IMR-90 (cell line): ENCODE measurements at regions not wholly inside any gene's neighbourhood (a gene's known extent, or its start where the extent isn't known, plus 50 kb on each side); places are given as distances from the start of the nearest gene placed in this dataset.
A peak's percentile ranks its signal among the peaks of the same experiment; 100 is the strongest.

Experiments
- ATAC-seq: fragments of 200-7000 bp; cut with Tn5 transposase; 2 replicates; pipeline ENCODE4 v1.9.1; 2020; ENCODE audit warnings: low read depth, mild to moderate bottlenecking, moderate library complexity
- BruUV-seq: library from RNA; stranded (reverse); fragments of 400-500 nt; replicated peaks from 2 replicates; lab custom pipeline; 2021; lab: Mats Ljungman, UMichigan
- CTCF ChIA-PET: fragments of 300-600 bp; formaldehyde crosslinking; extraction: SDS; loops from one replicate; lab custom pipeline; 2021; ENCODE audit warnings: antibody characterized with exemption; lab: Yijun Ruan, JAX
- POLR2A ChIA-PET: fragments of 300-600 bp; sonication (Branson Sonifier 250); formaldehyde crosslinking; loops from one replicate; lab custom pipeline; 2022; ENCODE audit warnings: antibody characterized with exemption; ENCODE audit not compliant: unreplicated experiment; lab: Charles Lee
- DNase-seq: peaks from one replicate; pipeline ENCODE4 v3.0.0; 2013
- H2AFZ ChIP-seq: replicated peaks from 2 replicates; pipeline ENCODE3; 2013; ENCODE audit warnings: low read length, mild to moderate bottlenecking; ENCODE audit not compliant: poor library complexity
- H2AK5ac ChIP-seq: 2 replicates; pipeline ENCODE4 v1.6.1; 2013; ENCODE audit warnings: low read depth, low read length, inconsistent platforms
- H2AK9ac ChIP-seq: replicated peaks from 2 replicates; pipeline ENCODE3; 2013; ENCODE audit warnings: mild to moderate bottlenecking, low read depth, low read length, moderate library complexity; ENCODE audit not compliant: poor library complexity
- H2BK120ac ChIP-seq: 2 replicates; pipeline ENCODE4 v1.6.1; 2013; ENCODE audit warnings: low read depth, low read length, inconsistent platforms
- H2BK15ac ChIP-seq: 3 replicates; pipeline ENCODE4 v1.6.1; 2013; ENCODE audit warnings: low read depth, low read length, inconsistent platforms
- H2BK20ac ChIP-seq: 2 replicates; pipeline ENCODE4 v1.6.1; 2013; ENCODE audit warnings: low read depth, mild to moderate bottlenecking, inconsistent platforms, low read length, moderate library complexity
- H2BK5ac ChIP-seq: 2 replicates; pipeline ENCODE4 v1.6.1; 2013; ENCODE audit warnings: mild to moderate bottlenecking, low read depth, low read length, inconsistent platforms; ENCODE audit not compliant: poor library complexity, severe bottlenecking
- H3K14ac ChIP-seq: replicated peaks from 2 replicates; pipeline ENCODE4 v1.6.1; 2013; ENCODE audit warnings: low read depth, low read length, inconsistent platforms
- H3K18ac ChIP-seq: 2 replicates; pipeline ENCODE4 v1.6.1; 2013; ENCODE audit warnings: low read depth, low read length, control low read depth
- H3K23ac ChIP-seq: 2 replicates; pipeline ENCODE4 v1.6.1; 2013; ENCODE audit warnings: low read depth, low read length, inconsistent platforms
- H3K27ac ChIP-seq: 2 replicates; pipeline ENCODE4 v1.5.1; 2013; ENCODE audit warnings: mild to moderate bottlenecking, control low read depth, low read length; ENCODE audit not compliant: insufficient read depth
- H3K27me3 ChIP-seq: 2 replicates; pipeline ENCODE4 v1.6.1; 2013; ENCODE audit warnings: low read length; ENCODE audit not compliant: control insufficient read depth, insufficient read depth
- H3K36me3 ChIP-seq: 2 replicates; pipeline ENCODE4 v1.6.1; 2013; ENCODE audit warnings: low read length, mixed read lengths; ENCODE audit not compliant: control insufficient read depth, insufficient read depth
- H3K4ac ChIP-seq: 2 replicates; pipeline ENCODE4 v1.6.1; 2013; ENCODE audit warnings: low read depth, low read length, inconsistent platforms
- H3K4me1 ChIP-seq: 2 replicates; pipeline ENCODE4 v1.6.1; 2013; ENCODE audit warnings: low read length, mixed read lengths; ENCODE audit not compliant: control insufficient read depth, insufficient read depth
- H3K4me2 ChIP-seq: 2 replicates; pipeline ENCODE4 v1.6.1; 2013; ENCODE audit warnings: low read depth, mild to moderate bottlenecking, control low read depth, low read length, moderate library complexity
- H3K4me3 ChIP-seq: 2 replicates; pipeline ENCODE4 v1.5.1; 2013; ENCODE audit warnings: low read depth, mild to moderate bottlenecking, control low read depth, low read length, moderate library complexity; ENCODE audit not compliant: insufficient read depth
- H3K56ac ChIP-seq: 2 replicates; pipeline ENCODE4 v1.6.1; 2013; ENCODE audit warnings: low read length, inconsistent platforms; ENCODE audit not compliant: insufficient read depth; ENCODE audit errors: extremely low read depth
- H3K79me1 ChIP-seq, 2 experiments: 2 replicates each; pipeline ENCODE4 v1.6.1; 2013; ENCODE audit warnings: low read length in 2 of 2, inconsistent platforms in 1 of 2, low read depth in 1 of 2
- H3K9ac ChIP-seq: 2 replicates; pipeline ENCODE4 v1.6.1; 2013; ENCODE audit warnings: low read depth, low read length, control low read depth
- H3K9me1 ChIP-seq: 2 replicates; pipeline ENCODE4 v1.6.1; 2013; ENCODE audit warnings: low read length, inconsistent platforms; ENCODE audit not compliant: insufficient read depth
- H3K9me3 ChIP-seq: 2 replicates; pipeline ENCODE4 v1.6.1; 2013; ENCODE audit warnings: low read length; ENCODE audit not compliant: control insufficient read depth, insufficient read depth
- H4K20me1 ChIP-seq: 2 replicates; pipeline ENCODE4 v1.6.1; 2013; ENCODE audit warnings: low read length, inconsistent platforms; ENCODE audit not compliant: insufficient read depth
- H4K5ac ChIP-seq: 2 replicates; pipeline ENCODE4 v1.6.1; 2013; ENCODE audit warnings: mild to moderate bottlenecking, low read depth, low read length, control low read depth
- H4K8ac ChIP-seq, 2 experiments: 2 replicates each; pipeline ENCODE4 v1.6.1; 2013; ENCODE audit warnings: low read depth in 2 of 2, low read length in 2 of 2, control low read depth in 1 of 2, inconsistent platforms in 1 of 2
- H4K91ac ChIP-seq: 2 replicates; pipeline ENCODE4 v1.6.1; 2013; ENCODE audit warnings: low read depth, low read length, inconsistent platforms; ENCODE audit not compliant: insufficient read depth
- BHLHE40 ChIP-seq: fragments of 150-350 bp; IDR thresholded peaks from 2 replicates; pipeline ENCODE4 v1.6.1; 2016; ENCODE audit warnings: mild to moderate bottlenecking, low read depth, low read length
- CHD1 ChIP-seq: IDR thresholded peaks from 2 replicates; pipeline ENCODE4 v1.6.1; 2012; ENCODE audit warnings: low read depth, low read length, improper control_type of control experiment
- FOS ChIP-seq: fragments of 150-350 bp; IDR thresholded peaks from 2 replicates; pipeline ENCODE4 v1.6.1; 2016; ENCODE audit warnings: low read depth, low read length
- MAZ ChIP-seq: IDR thresholded peaks from 2 replicates; pipeline ENCODE4 v1.6.1; 2012; ENCODE audit warnings: low read depth, mild to moderate bottlenecking, low read length, improper control_type of control experiment, moderate library complexity, borderline replicate concordance
- MXI1 ChIP-seq: IDR thresholded peaks from 2 replicates; pipeline ENCODE4 v1.6.1; 2012; ENCODE audit warnings: low read depth, mild to moderate bottlenecking, low read length, moderate library complexity, borderline replicate concordance
- POLR2A ChIP-seq: IDR thresholded peaks from 2 replicates; pipeline ENCODE4 v1.6.1; 2012; ENCODE audit warnings: mild to moderate bottlenecking, low read depth, low read length
- WGBS, 2 experiments: methylation state at CpG; one replicate each; pipeline versions ENCODE4 v1.1.5 to v1.1.7; 2013; ENCODE audit warnings: missing lambda C conversion rate in 2 of 2; ENCODE audit not compliant: insufficient read length in 1 of 2; ENCODE audit errors: extremely low coverage in 2 of 2; 5-methylcytosine and 5-hydroxymethylcytosine counted together
- dilution Hi-C: fragments of 300-500 bp; cut with HindIII; formaldehyde crosslinking; loops from one replicate; pipeline ENCODE4 v1.14.3; 2018; ENCODE audit warnings: low sequenced_read_pairs; ENCODE audit not compliant: unreplicated experiment
- in situ Hi-C: fragments of 300-500 bp; cut with MboI; formaldehyde crosslinking; loops from 3 replicates; pipeline ENCODE4 v1.14.3; 2019; ENCODE audit warnings: low sequenced_read_pairs, inconsistent platforms, mixed read lengths
- intact Hi-C: fragments of 100-400 bp; cut with micrococcal nuclease; formaldehyde crosslinking; loops from 2 replicates; pipeline ENCODE4 v1.10.0; 2022

- no peak overlapping the region for H4K91ac ChIP-seq
- DNase-seq (no peak), ATAC-seq (no peak)
- no peak overlapping the region for H2BK15ac ChIP-seq
- no peaks in the 10 kb centered on the region for H3K79me1 ChIP-seq
- no peak overlapping the region for H3K23ac ChIP-seq
- H2BK20ac ChIP-seq = no peak overlapping the region
- no peak overlapping the region for H3K4me3 ChIP-seq
- H3K36me3 ChIP-seq = no peaks in the 10 kb centered on the region
- dilution Hi-C loops = no loop called here
- in situ Hi-C loops = no loop called here
- H3K9me3 ChIP-seq = peaks cover 49% of the 10 kb centered on the region
- no peak overlapping the region for H4K8ac ChIP-seq
- H2BK5ac ChIP-seq = no peak overlapping the region
- peak overlapping the region; percentile 21 for H2AFZ ChIP-seq
- WGBS, 2 experiments = 69% methylated on average over 15 of the region's 17 CpGs; no CpG with 5 or more reads in 1 of the 2 experiments
- no peaks in the 10 kb centered on the region for H3K4me1 ChIP-seq
- H4K20me1 ChIP-seq = no peaks in the 10 kb centered on the region
- intact Hi-C loops = no loop called here
- no peak overlapping the region for H2AK5ac ChIP-seq
- no peak overlapping the region for H3K4ac ChIP-seq
- no peak overlapping the region for H2BK120ac ChIP-seq
- H3K4me2 ChIP-seq = no peak overlapping the region
- no peak overlapping the region for H2AK9ac ChIP-seq
- H3K14ac ChIP-seq = no peak overlapping the region
- no peak overlapping the region for H4K5ac ChIP-seq
- ChIA-PET CTCF (no interaction called here), POLR2A (no interaction called here)
- no peaks in the 10 kb centered on the region for H3K27me3 ChIP-seq
- H3K9ac ChIP-seq = no peak overlapping the region
- no peak overlapping the region for H3K27ac ChIP-seq
- no peak overlapping the region for H3K56ac ChIP-seq
- TF ChIP-seq CHD1 = no peak
- TF ChIP-seq MXI1 = no peak
- no peak for TF ChIP-seq MAZ
- TF ChIP-seq BHLHE40 = no peak
- TF ChIP-seq POLR2A = no peak
- no peak for TF ChIP-seq FOS
- BruUV-seq = no TSS peak
- no peak overlapping the region for H3K18ac ChIP-seq
- H3K9me1 ChIP-seq = no peaks in the 10 kb centered on the region
Measured at GRCh38 chr10:123351715-123352114, 197.5 kb downstream of the BUB3 start.
